ENCODE measurements at regions not wholly inside any gene's neighbourhood (a gene's known extent, or its start where the extent isn't known, plus 50 kb on each side); places are given as distances from the start of the nearest gene placed in this dataset.

GRCh38 chr9:38166501-38166900 is 97.5 kb upstream of the SHB start:
- Histone ChIP-seq H3K27me3 (no peaks in the 10 kb centered on the region), H3K4me3 (no peak overlapping the region), H3K36me3 (no peaks in the 10 kb centered on the region), H3K4me1 (no peaks in the 10 kb centered on the region), H3K27ac (no peak overlapping the region), H3K9me3 (peaks cover 0 to 6% (median 3%) of the 10 kb centered on the region in 4 donors)
- no peak for DNase-seq
- no peak for TF ChIP-seq POLR2A (IDR thresholded peaks at IDR 0.05)
- TF ChIP-seq CTCF (IDR thresholded peaks at IDR 0.05): no peak

- no peaks in the 10 kb centered on the region for H3K36me3 ChIP-seq
- no peaks in the 10 kb centered on the region for H3K9me3 ChIP-seq
- H3K27ac ChIP-seq: no peak overlapping the region
- no peak overlapping the region for H3K4me3 ChIP-seq
- no peaks in the 10 kb centered on the region for H3K4me1 ChIP-seq
- no peak for DNase-seq
- no peak for TF ChIP-seq CTCF (IDR thresholded peaks at IDR 0.05)
- no peak for TF ChIP-seq POLR2A (IDR thresholded peaks at IDR 0.05)
- no peaks in the 10 kb centered on the region for H3K27me3 ChIP-seq
Measured at GRCh38 chr9:38164659-38165221, 95.7 kb upstream of the SHB start.

GRCh38 chr9:38163518-38163917 is 94.5 kb upstream of the SHB start:
- no peaks in the 10 kb centered on the region for H3K36me3 ChIP-seq
- no peaks in the 10 kb centered on the region for H3K9me3 ChIP-seq
- H3K27ac ChIP-seq: no peak overlapping the region
- no peaks in the 10 kb centered on the region for H3K27me3 ChIP-seq
- no peak overlapping the region for H3K4me3 ChIP-seq
- no peak for DNase-seq
- no peaks in the 10 kb centered on the region for H3K4me1 ChIP-seq
- no peak for TF ChIP-seq POLR2A (IDR thresholded peaks at IDR 0.05)
- no peak for TF ChIP-seq CTCF (IDR thresholded peaks at IDR 0.05)

GRCh38 chr9:38162332-38163211 is 93.5 kb upstream of the SHB start:
- no peak for DNase-seq
- Histone ChIP-seq H3K36me3 (no peaks in the 10 kb centered on the region), H3K9me3 (no peaks in the 10 kb centered on the region), H3K27ac (no peak overlapping the region), H3K4me1 (no peaks in the 10 kb centered on the region), H3K4me3 (no peak overlapping the region), H3K27me3 (no peaks in the 10 kb centered on the region)
- no peak for TF ChIP-seq POLR2A (IDR thresholded peaks at IDR 0.05)
- TF ChIP-seq CTCF (IDR thresholded peaks at IDR 0.05): no peak

GRCh38 chr9:38160613-38161215 is 91.7 kb upstream of the SHB start:
- H3K27me3 ChIP-seq: no peaks in the 10 kb centered on the region
- peak; percentile 37 to 84 (median 64) for DNase-seq
- H3K4me3 ChIP-seq: no peak overlapping the region
- TF ChIP-seq CTCF (IDR thresholded peaks at IDR 0.05) (peak in 5 of 6 experiments; percentile 41 to 73 (median 73)), POLR2A (IDR thresholded peaks at IDR 0.05) (no peak)
- H3K36me3 ChIP-seq: no peaks in the 10 kb centered on the region
- no peak overlapping the region for H3K27ac ChIP-seq
- H3K4me1 ChIP-seq: no peaks in the 10 kb centered on the region
- no peaks in the 10 kb centered on the region for H3K9me3 ChIP-seq
